ENCODE measurements at regions not wholly inside any gene's neighbourhood (a gene's known extent, or its start where the extent isn't known, plus 50 kb on each side); places are given as distances from the start of the nearest gene placed in this dataset.
"Not testable (repeated sequence)": the region's sequence is repeated elsewhere in the genome, so short reads cannot be mapped to it uniquely, and the experiment has no call there.

GRCh38 chr2:142758973-142759372, 118.5 kb upstream of the KYNU start:
- no peak for DNase-seq (ENCODE audit: low read depth)

- DNase-seq (ENCODE audit: low read depth) = no peak
Measured at GRCh38 chr2:142757111-142757510, 120.4 kb upstream of the KYNU start.

GRCh38 chr2:142756430-142756829, 121.0 kb upstream of the KYNU start:
- peak; percentile 86 for DNase-seq (ENCODE audit: low read depth)

- no peak for DNase-seq (ENCODE audit: low read depth)
Measured at GRCh38 chr2:142755191-142755590, 122.3 kb upstream of the KYNU start.

- DNase-seq (ENCODE audit: low read depth) = no peak
Measured at GRCh38 chr2:142754182-142754581, 123.3 kb upstream of the KYNU start.

GRCh38 chr2:142750858-142751257, 126.6 kb upstream of the KYNU start:
- no peak for DNase-seq (ENCODE audit: low read depth)

GRCh38 chr2:142748559-142749099, 128.8 kb upstream of the KYNU start:
- no peak for DNase-seq (ENCODE audit: low read depth)

- peak; percentile 27 for DNase-seq (ENCODE audit: low read depth)
Measured at GRCh38 chr2:142745691-142746090, 131.8 kb upstream of the KYNU start.

- peak; percentile 47 for DNase-seq (ENCODE audit: low read depth)
Measured at GRCh38 chr2:142742371-142743214, 134.9 kb upstream of the KYNU start.

- no peak for DNase-seq (ENCODE audit: low read depth)
Measured at GRCh38 chr2:142741764-142742269, 135.6 kb upstream of the KYNU start.

- DNase-seq (ENCODE audit: low read depth) = peak; percentile 17
Measured at GRCh38 chr2:142734770-142735169, 142.7 kb upstream of the KYNU start.

- no peak for DNase-seq (ENCODE audit: low read depth)
Measured at GRCh38 chr2:142734231-142734630, 143.2 kb upstream of the KYNU start.

GRCh38 chr2:142729814-142730213, 147.7 kb upstream of the KYNU start:
- not testable (repeated sequence) for DNase-seq (ENCODE audit: low read depth)

GRCh38 chr2:142727821-142728478, 149.5 kb upstream of the KYNU start:
- not testable (repeated sequence) for DNase-seq (ENCODE audit: low read depth)

GRCh38 chr2:142725386-142725785, 152.1 kb upstream of the KYNU start:
- DNase-seq (ENCODE audit: low read depth) = no peak

- no peak for DNase-seq (ENCODE audit: low read depth)
Measured at GRCh38 chr2:142724713-142725349, 152.6 kb upstream of the KYNU start.

- no peak for DNase-seq (ENCODE audit: low read depth)
Measured at GRCh38 chr2:142724186-142724585, 153.3 kb upstream of the KYNU start.

- DNase-seq (ENCODE audit: low read depth) = no peak
Measured at GRCh38 chr2:142723236-142723635, 154.2 kb upstream of the KYNU start.

GRCh38 chr2:142722569-142722968, 154.9 kb upstream of the KYNU start:
- DNase-seq (ENCODE audit: low read depth) = no peak

- DNase-seq (ENCODE audit: low read depth) = no peak
Measured at GRCh38 chr2:142722086-142722485, 155.4 kb upstream of the KYNU start.

- no peak for DNase-seq (ENCODE audit: low read depth)
Measured at GRCh38 chr2:142721015-142721414, 156.4 kb upstream of the KYNU start.
